Peyer's patch (tissue), 4 donors: ENCODE measurements at regions not wholly inside any gene's neighbourhood (a gene's known extent, or its start where the extent isn't known, plus 50 kb on each side); places are given as distances from the start of the nearest gene placed in this dataset.

Source experiments
- CTCF ChIP-seq, 6 experiments: fragments of 450-650 bp in 4 of 6; fragments of 200-600 bp in 2 of 6; sonication (generic) in 1 of 6; IDR thresholded peaks; one replicate each; pipeline ENCODE4 v1.5.1; 2017 to 2019; ENCODE audit warnings: antibody characterized with exemption in 6 of 6, mild to moderate bottlenecking in 3 of 6, moderate library complexity in 1 of 6
- POLR2A ChIP-seq, 2 donors: fragments of 450-650 bp; IDR thresholded peaks; one replicate each; pipeline ENCODE4 v1.5.1; 2017; ENCODE audit warnings: antibody characterized with exemption in 2 of 2, mild to moderate bottlenecking in 2 of 2, moderate library complexity in 2 of 2

- TF ChIP-seq CTCF (IDR thresholded peaks at IDR 0.05) (no peak), POLR2A (IDR thresholded peaks at IDR 0.05) (no peak)
These were observed 242.6 kb upstream of the AGTR1 start for GRCh38 chr3:148455098-148455497.
